Lung (tissue), 11 donors: ENCODE measurements at regions not wholly inside any gene's neighbourhood (a gene's known extent, or its start where the extent isn't known, plus 50 kb on each side); places are given as distances from the start of the nearest gene placed in this dataset.

Experiments used
- ATAC-seq: fragments of 200-7000 bp; cut with Tn5 transposase; one replicate; pipeline ENCODE4 v1.9.1; 2020; ENCODE audit warnings: moderate number of reproducible peaks; ENCODE audit not compliant: insufficient read depth, low FRiP score
- DNase-seq, 3 donors: peaks; one replicate each; pipeline ENCODE4 v3.0.0-alpha.2; 2013 to 2017
- H3K27ac ChIP-seq, 2 donors: one replicate each; pipeline ENCODE4 v1.5.1; 2013; ENCODE audit warnings: mild to moderate bottlenecking in 2 of 2, moderate library complexity in 2 of 2, control low read depth in 1 of 2, inconsistent platforms in 1 of 2, low read depth in 1 of 2, low read length in 1 of 2
- H3K27me3 ChIP-seq, 3 donors: one replicate each; pipeline ENCODE4 v1.5.1; 2013; ENCODE audit warnings: low read length in 2 of 3; ENCODE audit not compliant: control insufficient read depth in 3 of 3, insufficient read depth in 3 of 3
- H3K36me3 ChIP-seq, 4 donors: one replicate each; pipeline ENCODE4 v1.5.1; 2013; ENCODE audit warnings: low read length in 4 of 4, mild to moderate bottlenecking in 1 of 4, moderate library complexity in 1 of 4; ENCODE audit not compliant: control insufficient read depth in 4 of 4, insufficient read depth in 4 of 4
- H3K4me1 ChIP-seq, 5 donors: one replicate each; pipeline ENCODE4 v1.5.1; 2013; ENCODE audit warnings: low read length in 5 of 5, mild to moderate bottlenecking in 2 of 5, moderate library complexity in 1 of 5; ENCODE audit not compliant: control insufficient read depth in 5 of 5, insufficient read depth in 5 of 5
- H3K4me3 ChIP-seq: one replicate; pipeline ENCODE4 v1.5.1; 2013; ENCODE audit warnings: mild to moderate bottlenecking, control low read depth, moderate library complexity
- H3K9ac ChIP-seq, 2 donors: one replicate each; pipeline ENCODE4 v1.5.1; 2013; ENCODE audit warnings: low read length in 2 of 2, control low read depth in 1 of 2; ENCODE audit not compliant: insufficient read depth in 1 of 2
- H3K9me3 ChIP-seq, 4 donors: one replicate each; pipeline ENCODE4 v1.5.1; 2013; ENCODE audit warnings: low read length in 3 of 4, mild to moderate bottlenecking in 1 of 4, moderate library complexity in 1 of 4; ENCODE audit not compliant: control insufficient read depth in 4 of 4, insufficient read depth in 3 of 4
- CTCF ChIP-seq: IDR thresholded peaks from 2 replicates; pipeline ENCODE4 v1.5.1; 2012; ENCODE audit warnings: mild to moderate bottlenecking; ENCODE audit errors: control extremely low read depth, extremely low read depth
- WGBS, 2 donors: extraction: QIAGEN DNeasy Blood & Tissue Kit; methylation state at CpG; one replicate each; pipeline ENCODE4 v1.1.7; 2013; 5-methylcytosine and 5-hydroxymethylcytosine counted together
- donor health status: control.
- donor health status: control.
- donor health status: Bipolar disorder and iron deficiency.
- donor health status: healthy.
- donor health status: DM: yes; HTN: yes; CAD: no.

- H3K27ac ChIP-seq: no peak overlapping the region
- no peak for TF ChIP-seq CTCF
- H3K9ac ChIP-seq: no peak overlapping the region
- H3K36me3 ChIP-seq: no peaks in the 10 kb centered on the region
- ATAC-seq: no peak
- no peak overlapping the region for H3K4me3 ChIP-seq
- H3K4me1 ChIP-seq: no peaks in the 10 kb centered on the region
- WGBS, 2 donors: 76 to 88% methylated on average over 2 of the region's 2 CpGs
- peaks cover 0 to 4% (median 2%) of the 10 kb centered on the region in 4 donors for H3K9me3 ChIP-seq
- DNase-seq: no peak
- no peaks in the 10 kb centered on the region for H3K27me3 ChIP-seq
Measured at GRCh38 chr14:45531022-45531421, 278.0 kb upstream of the MIS18BP1 start.

- WGBS, 2 donors: 58 to 61% methylated on average over 14 of the region's 14 CpGs
- Histone ChIP-seq H3K36me3 (no peaks in the 10 kb centered on the region), H3K9ac (no peak overlapping the region), H3K27me3 (no peaks in the 10 kb centered on the region), H3K9me3 (peaks cover 0 to 4% (median 0%) of the 10 kb centered on the region in 4 donors), H3K27ac (no peak overlapping the region), H3K4me3 (no peak overlapping the region), H3K4me1 (no peaks in the 10 kb centered on the region)
- ATAC-seq: no peak
- peak in 1 of 3 donors; percentile 27 for DNase-seq
- no peak for TF ChIP-seq CTCF
Measured at GRCh38 chr14:45526715-45527549, 273.9 kb upstream of the MIS18BP1 start.

- ATAC-seq: no peak
Measured at GRCh38 chr14:45519766-45520165, 266.8 kb upstream of the MIS18BP1 start.

More at GRCh38 chr14:45519766-45520165, 266.8 kb upstream of the MIS18BP1 start:
- 74 to 91% methylated on average over 1 of the region's 1 CpG for WGBS, 2 donors
- no peak overlapping the region for H3K9ac ChIP-seq
- H3K27ac ChIP-seq: no peak overlapping the region
- H3K27me3 ChIP-seq: no peaks in the 10 kb centered on the region
- no peak overlapping the region for H3K4me3 ChIP-seq
- TF ChIP-seq CTCF: no peak
- no peak for DNase-seq
- no peaks in the 10 kb centered on the region for H3K9me3 ChIP-seq
- no peaks in the 10 kb centered on the region for H3K36me3 ChIP-seq
- no peaks in the 10 kb centered on the region for H3K4me1 ChIP-seq
